ENCODE measurements at regions not wholly inside any gene's neighbourhood (a gene's known extent, or its start where the extent isn't known, plus 50 kb on each side); places are given as distances from the start of the nearest gene placed in this dataset.

- no peak for DNase-seq (ENCODE audit: low read depth)
- peak; percentile 79 for TF ChIP-seq CTCF (IDR thresholded peaks at IDR 0.05; ENCODE audit: low read depth, low read length, missing control alignments)
- H3K4me3 ChIP-seq (ENCODE audit: low read depth, low read length): no peak overlapping the region
Observed at GRCh38 chr1:165129568-165130164, 226.8 kb downstream of the LMX1A start.

- TF ChIP-seq CTCF (IDR thresholded peaks at IDR 0.05; ENCODE audit: low read depth, low read length, missing control alignments): no peak
- no peak for DNase-seq (ENCODE audit: low read depth)
- H3K4me3 ChIP-seq (ENCODE audit: low read depth, low read length): no peak overlapping the region
Observed at GRCh38 chr1:165124772-165125171, 231.7 kb downstream of the LMX1A start.

- no peak overlapping the region for H3K4me3 ChIP-seq (ENCODE audit: low read depth, low read length)
- no peak for DNase-seq (ENCODE audit: low read depth)
- no peak for TF ChIP-seq CTCF (IDR thresholded peaks at IDR 0.05; ENCODE audit: low read depth, low read length, missing control alignments)
Observed at GRCh38 chr1:165119086-165119485, 237.4 kb downstream of the LMX1A start.

GRCh38 chr1:165117482-165117881 lies 239.0 kb downstream of the LMX1A start:
- no peak overlapping the region for H3K4me3 ChIP-seq (ENCODE audit: low read depth, low read length)
- no peak for DNase-seq (ENCODE audit: low read depth)

GRCh38 chr1:165116732-165117131 lies 239.8 kb downstream of the LMX1A start:
- DNase-seq (ENCODE audit: low read depth): no peak
- TF ChIP-seq CTCF (IDR thresholded peaks at IDR 0.05; ENCODE audit: low read depth, low read length, missing control alignments): no peak

More at GRCh38 chr1:165117482-165117881, 239.0 kb downstream of the LMX1A start:
- TF ChIP-seq CTCF (IDR thresholded peaks at IDR 0.05; ENCODE audit: low read depth, low read length, missing control alignments): no peak

GRCh38 chr1:165116171-165116570 lies 240.3 kb downstream of the LMX1A start:
- DNase-seq (ENCODE audit: low read depth): no peak
- no peak for TF ChIP-seq CTCF (IDR thresholded peaks at IDR 0.05; ENCODE audit: low read depth, low read length, missing control alignments)
- no peak overlapping the region for H3K4me3 ChIP-seq (ENCODE audit: low read depth, low read length)

More at GRCh38 chr1:165116732-165117131, 239.8 kb downstream of the LMX1A start:
- no peak overlapping the region for H3K4me3 ChIP-seq (ENCODE audit: low read depth, low read length)

- H3K4me3 ChIP-seq (ENCODE audit: low read depth, low read length): no peak overlapping the region
- DNase-seq (ENCODE audit: low read depth): no peak
- TF ChIP-seq CTCF (IDR thresholded peaks at IDR 0.05; ENCODE audit: low read depth, low read length, missing control alignments): no peak
Observed at GRCh38 chr1:165114889-165115285, 241.6 kb downstream of the LMX1A start.
